ENCODE measurements at regions not wholly inside any gene's neighbourhood (a gene's known extent, or its start where the extent isn't known, plus 50 kb on each side); places are given as distances from the start of the nearest gene placed in this dataset.
"Not testable (repeated sequence)": the region's sequence is repeated elsewhere in the genome, so short reads cannot be mapped to it uniquely, and the experiment has no call there.

DNA sequence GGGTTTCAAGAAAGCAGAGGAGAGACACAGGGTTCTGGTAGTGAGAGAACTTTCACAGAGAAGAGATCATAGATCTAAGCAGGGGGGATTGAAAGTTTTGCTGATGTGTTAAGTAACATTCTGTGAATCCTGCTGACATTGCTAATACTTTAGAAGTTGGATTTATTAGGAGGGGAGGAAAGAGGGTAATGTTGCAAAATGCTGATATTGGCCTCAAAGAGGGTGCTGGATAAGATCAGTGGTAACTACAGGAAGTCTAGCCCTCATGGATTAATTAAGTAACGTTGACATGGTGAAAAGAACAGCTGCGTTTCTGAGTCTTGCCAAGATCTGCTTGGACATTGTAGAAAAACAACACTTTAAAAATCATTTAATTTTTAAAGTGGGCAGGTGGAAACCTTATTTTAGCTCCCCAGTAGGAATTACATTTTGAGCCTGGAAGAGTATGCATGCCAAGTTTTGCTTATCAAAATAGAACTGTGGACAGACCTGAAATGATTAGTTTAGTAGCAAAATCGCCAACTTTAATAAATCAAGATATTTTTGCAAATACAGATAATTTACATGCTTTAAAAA is 606.0 kb upstream of the HTR1E start:
- TF ChIP-seq ESRRG (CRISPR knock-in tag; IDR thresholded peaks at IDR 0.05), result no peak
- TF ChIP-seq, protein P1, sequence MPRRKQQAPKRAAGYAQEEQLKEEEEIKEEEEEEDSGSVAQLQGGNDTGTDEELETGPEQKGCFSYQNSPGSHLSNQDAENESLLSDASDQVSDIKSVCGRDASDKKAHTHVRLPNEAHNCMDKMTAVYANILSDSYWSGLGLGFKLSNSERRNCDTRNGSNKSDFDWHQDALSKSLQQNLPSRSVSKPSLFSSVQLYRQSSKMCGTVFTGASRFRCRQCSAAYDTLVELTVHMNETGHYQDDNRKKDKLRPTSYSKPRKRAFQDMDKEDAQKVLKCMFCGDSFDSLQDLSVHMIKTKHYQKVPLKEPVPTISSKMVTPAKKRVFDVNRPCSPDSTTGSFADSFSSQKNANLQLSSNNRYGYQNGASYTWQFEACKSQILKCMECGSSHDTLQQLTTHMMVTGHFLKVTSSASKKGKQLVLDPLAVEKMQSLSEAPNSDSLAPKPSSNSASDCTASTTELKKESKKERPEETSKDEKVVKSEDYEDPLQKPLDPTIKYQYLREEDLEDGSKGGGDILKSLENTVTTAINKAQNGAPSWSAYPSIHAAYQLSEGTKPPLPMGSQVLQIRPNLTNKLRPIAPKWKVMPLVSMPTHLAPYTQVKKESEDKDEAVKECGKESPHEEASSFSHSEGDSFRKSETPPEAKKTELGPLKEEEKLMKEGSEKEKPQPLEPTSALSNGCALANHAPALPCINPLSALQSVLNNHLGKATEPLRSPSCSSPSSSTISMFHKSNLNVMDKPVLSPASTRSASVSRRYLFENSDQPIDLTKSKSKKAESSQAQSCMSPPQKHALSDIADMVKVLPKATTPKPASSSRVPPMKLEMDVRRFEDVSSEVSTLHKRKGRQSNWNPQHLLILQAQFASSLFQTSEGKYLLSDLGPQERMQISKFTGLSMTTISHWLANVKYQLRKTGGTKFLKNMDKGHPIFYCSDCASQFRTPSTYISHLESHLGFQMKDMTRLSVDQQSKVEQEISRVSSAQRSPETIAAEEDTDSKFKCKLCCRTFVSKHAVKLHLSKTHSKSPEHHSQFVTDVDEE (CRISPR knock-in tag; IDR thresholded peaks at IDR 0.05), result no peak
- TF ChIP-seq, protein P2, sequence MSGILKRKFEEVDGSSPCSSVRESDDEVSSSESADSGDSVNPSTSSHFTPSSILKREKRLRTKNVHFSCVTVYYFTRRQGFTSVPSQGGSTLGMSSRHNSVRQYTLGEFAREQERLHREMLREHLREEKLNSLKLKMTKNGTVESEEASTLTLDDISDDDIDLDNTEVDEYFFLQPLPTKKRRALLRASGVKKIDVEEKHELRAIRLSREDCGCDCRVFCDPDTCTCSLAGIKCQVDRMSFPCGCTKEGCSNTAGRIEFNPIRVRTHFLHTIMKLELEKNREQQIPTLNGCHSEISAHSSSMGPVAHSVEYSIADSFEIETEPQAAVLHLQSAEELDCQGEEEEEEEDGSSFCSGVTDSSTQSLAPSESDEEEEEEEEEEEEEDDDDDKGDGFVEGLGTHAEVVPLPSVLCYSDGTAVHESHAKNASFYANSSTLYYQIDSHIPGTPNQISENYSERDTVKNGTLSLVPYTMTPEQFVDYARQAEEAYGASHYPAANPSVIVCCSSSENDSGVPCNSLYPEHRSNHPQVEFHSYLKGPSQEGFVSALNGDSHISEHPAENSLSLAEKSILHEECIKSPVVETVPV (CRISPR knock-in tag; IDR thresholded peaks at IDR 0.05), result no peak
- no peak for TF ChIP-seq CSDC2 (CRISPR knock-in tag; IDR thresholded peaks at IDR 0.05)
- TF ChIP-seq GLIS3 (CRISPR knock-in tag; IDR thresholded peaks at IDR 0.05), result no peak
- ATAC-seq, result no peak

DNA sequence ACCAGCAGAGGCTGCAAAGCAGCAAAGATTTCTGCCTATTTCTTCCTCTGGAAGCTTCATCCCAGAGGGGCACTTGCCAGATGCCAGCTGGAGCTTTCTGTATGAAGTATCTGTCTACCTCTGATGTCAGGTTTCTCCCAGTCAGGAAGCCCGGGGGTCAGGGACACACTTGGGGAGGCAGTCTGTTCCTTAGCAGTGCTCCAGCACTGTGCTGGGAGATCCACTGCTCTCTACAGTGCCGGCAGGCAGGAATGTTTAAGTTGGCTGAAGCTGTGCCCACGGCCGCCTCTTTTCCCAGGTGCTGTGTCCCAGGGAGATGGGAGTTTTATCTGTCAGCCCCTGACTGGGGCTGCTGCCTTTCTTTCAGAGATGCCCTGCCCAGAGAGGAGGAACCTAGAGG is 631.1 kb upstream of the HTR1E start:
- TF ChIP-seq SNAI2 (CRISPR knock-in tag; IDR thresholded peaks at IDR 0.05), result no peak
- TF ChIP-seq, protein P3, sequence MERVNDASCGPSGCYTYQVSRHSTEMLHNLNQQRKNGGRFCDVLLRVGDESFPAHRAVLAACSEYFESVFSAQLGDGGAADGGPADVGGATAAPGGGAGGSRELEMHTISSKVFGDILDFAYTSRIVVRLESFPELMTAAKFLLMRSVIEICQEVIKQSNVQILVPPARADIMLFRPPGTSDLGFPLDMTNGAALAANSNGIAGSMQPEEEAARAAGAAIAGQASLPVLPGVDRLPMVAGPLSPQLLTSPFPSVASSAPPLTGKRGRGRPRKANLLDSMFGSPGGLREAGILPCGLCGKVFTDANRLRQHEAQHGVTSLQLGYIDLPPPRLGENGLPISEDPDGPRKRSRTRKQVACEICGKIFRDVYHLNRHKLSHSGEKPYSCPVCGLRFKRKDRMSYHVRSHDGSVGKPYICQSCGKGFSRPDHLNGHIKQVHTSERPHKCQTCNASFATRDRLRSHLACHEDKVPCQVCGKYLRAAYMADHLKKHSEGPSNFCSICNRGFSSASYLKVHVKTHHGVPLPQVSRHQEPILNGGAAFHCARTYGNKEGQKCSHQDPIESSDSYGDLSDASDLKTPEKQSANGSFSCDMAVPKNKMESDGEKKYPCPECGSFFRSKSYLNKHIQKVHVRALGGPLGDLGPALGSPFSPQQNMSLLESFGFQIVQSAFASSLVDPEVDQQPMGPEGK (CRISPR knock-in tag; IDR thresholded peaks at IDR 0.05; ENCODE audit: borderline replicate concordance), result no peak
- no peak for TF ChIP-seq ZFP30 (CRISPR knock-in tag; IDR thresholded peaks at IDR 0.05)
- no peak for TF ChIP-seq RARB (CRISPR knock-in tag; IDR thresholded peaks at IDR 0.05)
- no peak for TF ChIP-seq GLIS3 (CRISPR knock-in tag; IDR thresholded peaks at IDR 0.05)
- TF ChIP-seq PPARA (CRISPR knock-in tag; IDR thresholded peaks at IDR 0.05; ENCODE audit: borderline replicate concordance), result no peak
- TF ChIP-seq, protein P1 (CRISPR knock-in tag; IDR thresholded peaks at IDR 0.05), result no peak
- no peak for TF ChIP-seq ZNF8 (CRISPR knock-in tag; IDR thresholded peaks at IDR 0.05)
- TF ChIP-seq, protein P4, sequence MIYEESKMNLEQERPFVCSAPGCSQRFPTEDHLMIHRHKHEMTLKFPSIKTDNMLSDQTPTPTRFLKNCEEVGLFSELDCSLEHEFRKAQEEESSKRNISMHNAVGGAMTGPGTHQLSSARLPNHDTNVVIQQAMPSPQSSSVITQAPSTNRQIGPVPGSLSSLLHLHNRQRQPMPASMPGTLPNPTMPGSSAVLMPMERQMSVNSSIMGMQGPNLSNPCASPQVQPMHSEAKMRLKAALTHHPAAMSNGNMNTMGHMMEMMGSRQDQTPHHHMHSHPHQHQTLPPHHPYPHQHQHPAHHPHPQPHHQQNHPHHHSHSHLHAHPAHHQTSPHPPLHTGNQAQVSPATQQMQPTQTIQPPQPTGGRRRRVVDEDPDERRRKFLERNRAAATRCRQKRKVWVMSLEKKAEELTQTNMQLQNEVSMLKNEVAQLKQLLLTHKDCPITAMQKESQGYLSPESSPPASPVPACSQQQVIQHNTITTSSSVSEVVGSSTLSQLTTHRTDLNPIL (CRISPR knock-in tag; IDR thresholded peaks at IDR 0.05; ENCODE audit: low read depth), result no peak
- TF ChIP-seq ISL1 (CRISPR knock-in tag; IDR thresholded peaks at IDR 0.05), result no peak
- no peak for TF ChIP-seq ESRRG (CRISPR knock-in tag; IDR thresholded peaks at IDR 0.05)
- ATAC-seq, result no peak

DNA sequence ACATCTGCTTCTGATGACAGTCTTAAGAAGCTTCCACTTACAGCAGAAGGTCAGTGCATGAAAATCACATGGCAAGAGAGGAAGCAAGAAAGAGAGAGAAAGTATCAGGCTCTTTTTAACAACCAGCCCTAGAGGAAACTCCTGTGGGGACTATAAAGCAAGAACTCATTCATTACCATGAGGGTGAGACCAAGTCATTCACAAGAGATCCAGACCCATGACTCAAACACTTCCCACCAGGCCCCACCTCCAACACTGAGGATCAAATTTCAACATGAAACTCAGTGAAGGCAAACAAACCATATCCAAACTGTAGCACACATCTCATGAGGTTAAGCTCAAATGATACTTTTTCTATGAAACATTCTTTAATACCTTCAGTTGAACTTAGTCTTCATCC is 643.2 kb upstream of the SYNCRIP start:
- TF ChIP-seq ZNF565 (CRISPR knock-in tag; conservative IDR thresholded peaks at IDR 0.05; ENCODE audit: low read depth) (no peak), BACH2 (CRISPR knock-in tag; IDR thresholded peaks at IDR 0.05; ENCODE audit: borderline replicate concordance) (no peak), ISL1 (CRISPR knock-in tag; IDR thresholded peaks at IDR 0.05) (no peak), TCF4 (CRISPR knock-in tag; IDR thresholded peaks at IDR 0.05; ENCODE audit: borderline replicate concordance) (no peak)
- TF ChIP-seq, protein P4 (CRISPR knock-in tag; IDR thresholded peaks at IDR 0.05; ENCODE audit: low read depth), result no peak
- ATAC-seq, result no peak

DNA sequence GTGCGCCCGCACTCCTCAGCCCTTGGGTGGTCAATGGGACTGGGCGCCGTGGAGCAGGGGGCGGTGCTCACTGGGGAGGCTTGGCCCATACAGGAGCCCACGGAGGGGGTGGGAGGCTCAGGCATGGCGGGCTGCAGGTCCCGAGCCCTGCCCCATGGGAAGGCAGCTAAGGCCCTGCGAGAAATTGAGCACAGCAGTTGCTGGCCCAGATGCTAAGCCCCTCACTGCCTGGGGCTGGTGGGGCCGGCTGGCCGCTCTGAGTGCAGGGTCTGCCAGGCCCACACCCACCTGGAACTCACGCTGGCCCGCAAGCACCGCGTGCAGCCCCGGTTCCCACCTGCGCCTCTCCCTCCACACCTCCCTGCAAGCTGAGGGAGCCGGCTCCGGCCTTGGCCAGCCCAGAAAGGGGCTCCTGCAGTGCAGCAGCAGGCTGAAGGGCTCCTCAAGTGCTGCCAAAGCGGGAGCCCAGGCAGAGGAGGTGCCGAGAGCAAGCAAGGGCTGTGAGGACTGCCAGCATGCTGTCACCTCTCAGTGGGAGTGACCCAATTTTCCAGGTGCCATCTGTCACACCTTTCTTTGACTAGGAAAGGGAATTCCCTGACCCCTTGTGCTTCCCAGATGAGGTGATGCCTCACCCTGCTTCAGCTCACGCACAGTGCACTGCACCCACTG is 642.3 kb upstream of the SYNCRIP start:
- ATAC-seq, result not testable (repeated sequence)

DNA sequence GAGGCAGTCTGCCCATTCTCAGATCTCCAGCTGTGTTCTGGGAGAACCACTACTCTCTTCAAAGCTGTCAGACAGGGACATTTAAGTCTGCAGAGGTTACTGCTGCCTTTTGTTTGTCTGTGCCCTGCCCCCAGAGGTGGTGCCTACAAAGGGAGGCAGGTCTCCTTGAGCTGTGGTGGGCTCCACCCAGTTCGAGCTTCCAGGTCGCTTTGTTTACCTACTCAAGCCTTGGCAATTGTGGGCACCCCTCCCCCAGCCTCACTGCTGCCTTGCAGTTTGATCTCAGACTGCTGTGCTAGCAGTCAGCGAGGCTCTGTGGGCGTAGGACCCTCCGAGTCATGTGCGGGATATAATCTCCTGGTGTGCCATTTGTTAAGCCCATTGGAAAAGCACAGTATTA is 640.9 kb upstream of the SYNCRIP start:
- not testable (repeated sequence) for ATAC-seq

Measured in SK-N-SH treated with all-trans-retinoic acid at 6 μM for 48 hours (cell line).